Esophagus muscularis mucosa (tissue), 4 donors: ENCODE measurements at regions not wholly inside any gene's neighbourhood (a gene's known extent, or its start where the extent isn't known, plus 50 kb on each side); places are given as distances from the start of the nearest gene placed in this dataset.

ENCODE experiments used
- EP300 ChIP-seq: sonication (generic); formaldehyde crosslinking; IDR thresholded peaks from one replicate; pipeline ENCODE4 v1.6.1; 2017; ENCODE audit warnings: antibody characterized with exemption
- POLR2A ChIP-seq: fragments of 450-650 bp; IDR thresholded peaks from one replicate; pipeline ENCODE4 v1.6.1; 2017; ENCODE audit warnings: antibody characterized with exemption, moderate library complexity, mild to moderate bottlenecking, low read depth
- POLR2AphosphoS5 ChIP-seq, 2 donors: sonication (generic); formaldehyde crosslinking; IDR thresholded peaks; one replicate each; pipeline ENCODE4 v1.6.1; 2017; ENCODE audit warnings: antibody characterized with exemption in 2 of 2
- TF ChIP-seq, protein P1 (sequence below), 3 experiments: fragments of 200-600 bp in 2 of 3; fragments of 450-650 bp in 1 of 3; sonication (generic) in 2 of 3; IDR thresholded peaks; one replicate each; pipeline ENCODE4 v1.5.1; 2017 to 2019; ENCODE audit warnings: antibody characterized with exemption in 3 of 3, mild to moderate bottlenecking in 2 of 3, moderate library complexity in 1 of 3

DNA sequence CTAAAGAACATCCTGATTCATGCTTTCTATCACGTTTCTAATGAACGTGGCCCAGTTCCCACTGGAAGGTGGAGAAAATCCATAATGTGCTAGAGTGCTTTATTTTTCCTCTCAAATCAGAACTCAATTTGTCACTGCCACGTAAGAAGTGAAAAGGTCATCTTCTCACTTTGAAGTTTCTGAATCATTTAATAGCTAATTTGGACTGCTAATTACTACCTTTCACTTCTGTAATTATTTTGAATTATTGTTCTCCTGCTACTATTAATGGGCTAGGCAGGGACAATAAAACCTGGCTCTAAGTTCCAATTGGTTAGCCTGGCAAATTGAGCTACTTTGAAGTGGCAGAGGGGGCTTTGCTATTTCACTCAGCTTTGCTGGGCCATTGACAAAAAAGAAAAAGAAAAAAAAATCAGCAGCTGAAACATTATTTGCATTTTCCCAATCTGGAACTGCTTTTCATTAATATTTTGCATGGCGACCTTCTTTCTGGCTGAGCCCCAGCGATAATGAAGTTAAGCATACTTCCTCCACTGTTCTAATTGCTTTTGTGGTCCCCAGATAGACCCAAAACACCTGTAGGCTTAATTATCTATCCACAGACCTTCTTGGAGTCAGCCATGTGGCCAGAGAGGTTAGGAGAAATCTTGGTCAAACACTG, 264.2 kb downstream of the SEC23IP start:
- TF ChIP-seq, protein P1, sequence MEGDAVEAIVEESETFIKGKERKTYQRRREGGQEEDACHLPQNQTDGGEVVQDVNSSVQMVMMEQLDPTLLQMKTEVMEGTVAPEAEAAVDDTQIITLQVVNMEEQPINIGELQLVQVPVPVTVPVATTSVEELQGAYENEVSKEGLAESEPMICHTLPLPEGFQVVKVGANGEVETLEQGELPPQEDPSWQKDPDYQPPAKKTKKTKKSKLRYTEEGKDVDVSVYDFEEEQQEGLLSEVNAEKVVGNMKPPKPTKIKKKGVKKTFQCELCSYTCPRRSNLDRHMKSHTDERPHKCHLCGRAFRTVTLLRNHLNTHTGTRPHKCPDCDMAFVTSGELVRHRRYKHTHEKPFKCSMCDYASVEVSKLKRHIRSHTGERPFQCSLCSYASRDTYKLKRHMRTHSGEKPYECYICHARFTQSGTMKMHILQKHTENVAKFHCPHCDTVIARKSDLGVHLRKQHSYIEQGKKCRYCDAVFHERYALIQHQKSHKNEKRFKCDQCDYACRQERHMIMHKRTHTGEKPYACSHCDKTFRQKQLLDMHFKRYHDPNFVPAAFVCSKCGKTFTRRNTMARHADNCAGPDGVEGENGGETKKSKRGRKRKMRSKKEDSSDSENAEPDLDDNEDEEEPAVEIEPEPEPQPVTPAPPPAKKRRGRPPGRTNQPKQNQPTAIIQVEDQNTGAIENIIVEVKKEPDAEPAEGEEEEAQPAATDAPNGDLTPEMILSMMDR (IDR thresholded peaks at IDR 0.05) = no peak
- TF ChIP-seq POLR2A (no peak), POLR2AphosphoS5 (IDR thresholded peaks at IDR 0.05) (no peak), EP300 (no peak)
